ENCODE measurements at regions not wholly inside any gene's neighbourhood (a gene's known extent, or its start where the extent isn't known, plus 50 kb on each side); places are given as distances from the start of the nearest gene placed in this dataset.

- FAIRE-seq: no peak
- TF ChIP-seq CTCF (IDR thresholded peaks at IDR 0.05; ENCODE audit: insufficient read depth, missing control alignments): no peak
- no peak for DNase-seq (ENCODE audit: insufficient read length, low spot score)
These were observed 155.4 kb downstream of the MCHR2 start for GRCh38 chr6:99838607-99839006.

GRCh38 chr6:99841297-99841696, 152.7 kb downstream of the MCHR2 start:
- DNase-seq (ENCODE audit: insufficient read length, low spot score) (no peak), FAIRE-seq (no peak)
- no peak for TF ChIP-seq CTCF (IDR thresholded peaks at IDR 0.05; ENCODE audit: insufficient read depth, missing control alignments)

GRCh38 chr6:99846006-99846405, 148.0 kb downstream of the MCHR2 start:
- no peak for DNase-seq (ENCODE audit: insufficient read length, low spot score)
- no peak for FAIRE-seq
- TF ChIP-seq CTCF (IDR thresholded peaks at IDR 0.05; ENCODE audit: insufficient read depth, missing control alignments): no peak

GRCh38 chr6:99850841-99851240, 143.2 kb downstream of the MCHR2 start:
- FAIRE-seq (no peak), DNase-seq (ENCODE audit: insufficient read length, low spot score) (no peak)
- TF ChIP-seq CTCF (IDR thresholded peaks at IDR 0.05; ENCODE audit: insufficient read depth, missing control alignments): no peak

- TF ChIP-seq CTCF (IDR thresholded peaks at IDR 0.05; ENCODE audit: insufficient read depth, missing control alignments): no peak
- DNase-seq (ENCODE audit: insufficient read length, low spot score): no peak
- no peak for FAIRE-seq
These were observed 142.0 kb downstream of the MCHR2 start for GRCh38 chr6:99852031-99852430.

GRCh38 chr6:99867026-99867425, 127.0 kb downstream of the MCHR2 start:
- DNase-seq (ENCODE audit: insufficient read length, low spot score): no peak
- no peak for TF ChIP-seq CTCF (IDR thresholded peaks at IDR 0.05; ENCODE audit: insufficient read depth, missing control alignments)
- FAIRE-seq: peak; percentile 77

- DNase-seq (ENCODE audit: insufficient read length, low spot score) (no peak), FAIRE-seq (peak; percentile 41)
- peak; percentile 87 for TF ChIP-seq CTCF (IDR thresholded peaks at IDR 0.05; ENCODE audit: insufficient read depth, missing control alignments)
These were observed 125.8 kb downstream of the MCHR2 start for GRCh38 chr6:99868074-99868702.
